ENCODE measurements at regions not wholly inside any gene's neighbourhood (a gene's known extent, or its start where the extent isn't known, plus 50 kb on each side); places are given as distances from the start of the nearest gene placed in this dataset.

- H3K9ac ChIP-seq (ENCODE audit: low read length) = no peak overlapping the region
- H3K27me3 ChIP-seq (ENCODE audit: low read length) = no peaks in the 10 kb centered on the region
- no peaks in the 10 kb centered on the region for H3F3A ChIP-seq (ENCODE audit: insufficient read depth)
- no peak overlapping the region for H3K27ac ChIP-seq (ENCODE audit: low read depth, low read length)
- no peak for TF ChIP-seq CTCF (IDR thresholded peaks at IDR 0.05; ENCODE audit: insufficient read depth, low read length, poor library complexity, severe bottlenecking)
- TF ChIP-seq EZH2phosphoT487 (conservative IDR thresholded peaks at IDR 0.05; ENCODE audit: low read length) = no peak
- H2AFZ ChIP-seq (ENCODE audit: low read depth, low read length, severe bottlenecking) = no peak overlapping the region
- H3K4me2 ChIP-seq (ENCODE audit: low read depth, low read length, poor library complexity, severe bottlenecking) = no peak overlapping the region
- no peaks in the 10 kb centered on the region for H3K9me3 ChIP-seq (ENCODE audit: insufficient read depth, low read length)
- no peaks in the 10 kb centered on the region for H3K79me2 ChIP-seq (ENCODE audit: insufficient read depth, low read length)
- no peak overlapping the region for H3K4me3 ChIP-seq (ENCODE audit: insufficient read depth, low read length, poor library complexity, severe bottlenecking)
- H4K20me1 ChIP-seq (ENCODE audit: low read depth, low read length) = no peaks in the 10 kb centered on the region
- no peaks in the 10 kb centered on the region for H3K36me3 ChIP-seq (ENCODE audit: low read length)
- H3K9me2 ChIP-seq (replicated peaks; ENCODE audit: insufficient read depth, low read length) = no peaks in the 10 kb centered on the region
Measured at GRCh38 chr4:19523964-19524363, 727.7 kb upstream of the SLIT2 start.

- Histone ChIP-seq H3K79me2 (ENCODE audit: insufficient read depth, low read length) (no peaks in the 10 kb centered on the region), H3K9me3 (ENCODE audit: insufficient read depth, low read length) (no peaks in the 10 kb centered on the region), H3K36me3 (ENCODE audit: low read length) (no peaks in the 10 kb centered on the region), H2AFZ (ENCODE audit: low read depth, low read length, severe bottlenecking) (no peak overlapping the region), H3K4me2 (ENCODE audit: low read depth, low read length, poor library complexity, severe bottlenecking) (no peak overlapping the region), H3F3A (ENCODE audit: insufficient read depth) (no peaks in the 10 kb centered on the region), H4K20me1 (ENCODE audit: low read depth, low read length) (no peaks in the 10 kb centered on the region), H3K27ac (ENCODE audit: low read depth, low read length) (no peak overlapping the region), H3K9me2 (replicated peaks; ENCODE audit: insufficient read depth, low read length) (no peaks in the 10 kb centered on the region), H3K9ac (ENCODE audit: low read length) (no peak overlapping the region), H3K4me3 (ENCODE audit: insufficient read depth, low read length, poor library complexity, severe bottlenecking) (no peak overlapping the region), H3K27me3 (ENCODE audit: low read length) (no peaks in the 10 kb centered on the region)
- TF ChIP-seq CTCF (IDR thresholded peaks at IDR 0.05; ENCODE audit: insufficient read depth, low read length, poor library complexity, severe bottlenecking) (no peak), EZH2phosphoT487 (conservative IDR thresholded peaks at IDR 0.05; ENCODE audit: low read length) (no peak)
Measured at GRCh38 chr4:19522966-19523365, 728.7 kb upstream of the SLIT2 start.

- H2AFZ ChIP-seq (ENCODE audit: low read depth, low read length, severe bottlenecking) = no peak overlapping the region
- no peak overlapping the region for H3K4me2 ChIP-seq (ENCODE audit: low read depth, low read length, poor library complexity, severe bottlenecking)
- H3K9me3 ChIP-seq (ENCODE audit: insufficient read depth, low read length) = no peaks in the 10 kb centered on the region
- no peak overlapping the region for H3K27ac ChIP-seq (ENCODE audit: low read depth, low read length)
- H3K9me2 ChIP-seq (replicated peaks; ENCODE audit: insufficient read depth, low read length) = no peaks in the 10 kb centered on the region
- no peak overlapping the region for H3K9ac ChIP-seq (ENCODE audit: low read length)
- H4K20me1 ChIP-seq (ENCODE audit: low read depth, low read length) = no peaks in the 10 kb centered on the region
- no peak overlapping the region for H3K4me3 ChIP-seq (ENCODE audit: insufficient read depth, low read length, poor library complexity, severe bottlenecking)
- TF ChIP-seq CTCF (IDR thresholded peaks at IDR 0.05; ENCODE audit: insufficient read depth, low read length, poor library complexity, severe bottlenecking) (no peak), EZH2phosphoT487 (conservative IDR thresholded peaks at IDR 0.05; ENCODE audit: low read length) (no peak)
- H3K36me3 ChIP-seq (ENCODE audit: low read length) = no peaks in the 10 kb centered on the region
- H3K79me2 ChIP-seq (ENCODE audit: insufficient read depth, low read length) = no peaks in the 10 kb centered on the region
- no peaks in the 10 kb centered on the region for H3K27me3 ChIP-seq (ENCODE audit: low read length)
- H3F3A ChIP-seq (ENCODE audit: insufficient read depth) = no peaks in the 10 kb centered on the region
Measured at GRCh38 chr4:19520939-19521520, 730.7 kb upstream of the SLIT2 start.

Measured in SU-DHL-6 (cell line).